Activated naive CD4-positive, alpha-beta T cell treated with anti-CD3 and anti-CD28 coated beads, Interleukin-2, amount 50 U/mL, for 16 hours (primary cell): ENCODE measurements at regions not wholly inside any gene's neighbourhood (a gene's known extent, or its start where the extent isn't known, plus 50 kb on each side); places are given as distances from the start of the nearest gene placed in this dataset.
"Not testable (repeated sequence)": the region's sequence is repeated elsewhere in the genome, so short reads cannot be mapped to it uniquely, and the experiment has no call there.

Source experiments
- DNase-seq: peaks from one replicate; pipeline ENCODE4 v3.0.0-alpha.2; 2020

- no peak for DNase-seq
Observed at GRCh38 chr2:17460371-17461086, 57.7 kb downstream of the RAD51AP2 start.

- DNase-seq, result no peak
Observed at GRCh38 chr2:17455343-17455742, 62.9 kb downstream of the RAD51AP2 start.

GRCh38 chr2:17446191-17446590 lies 72.0 kb downstream of the RAD51AP2 start:
- not testable (repeated sequence) for DNase-seq

GRCh38 chr2:17445744-17446143 lies 72.5 kb downstream of the RAD51AP2 start:
- no peak for DNase-seq

DNA sequence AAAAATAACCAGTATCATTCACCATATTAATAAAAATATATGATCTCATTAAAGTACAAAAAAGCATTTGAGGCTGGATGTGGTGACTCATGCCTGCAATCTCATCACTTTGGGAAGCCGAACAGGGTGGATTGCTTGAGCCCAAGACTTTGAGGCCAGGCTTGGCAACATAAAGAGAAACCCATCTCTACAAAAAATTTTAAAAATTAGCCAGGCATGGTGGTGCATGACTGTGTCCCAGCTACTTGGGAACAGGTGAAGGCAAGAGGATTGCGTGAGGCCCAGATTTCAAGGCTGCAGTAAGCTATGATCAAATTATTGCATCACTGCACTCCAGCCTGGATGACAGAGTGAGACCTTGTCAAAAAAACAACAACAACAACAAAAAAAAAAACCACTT lies 75.9 kb downstream of the RAD51AP2 start:
- no peak for DNase-seq

- no peak for DNase-seq
Observed at GRCh38 chr2:17441790-17442189, 76.5 kb downstream of the RAD51AP2 start.

DNA sequence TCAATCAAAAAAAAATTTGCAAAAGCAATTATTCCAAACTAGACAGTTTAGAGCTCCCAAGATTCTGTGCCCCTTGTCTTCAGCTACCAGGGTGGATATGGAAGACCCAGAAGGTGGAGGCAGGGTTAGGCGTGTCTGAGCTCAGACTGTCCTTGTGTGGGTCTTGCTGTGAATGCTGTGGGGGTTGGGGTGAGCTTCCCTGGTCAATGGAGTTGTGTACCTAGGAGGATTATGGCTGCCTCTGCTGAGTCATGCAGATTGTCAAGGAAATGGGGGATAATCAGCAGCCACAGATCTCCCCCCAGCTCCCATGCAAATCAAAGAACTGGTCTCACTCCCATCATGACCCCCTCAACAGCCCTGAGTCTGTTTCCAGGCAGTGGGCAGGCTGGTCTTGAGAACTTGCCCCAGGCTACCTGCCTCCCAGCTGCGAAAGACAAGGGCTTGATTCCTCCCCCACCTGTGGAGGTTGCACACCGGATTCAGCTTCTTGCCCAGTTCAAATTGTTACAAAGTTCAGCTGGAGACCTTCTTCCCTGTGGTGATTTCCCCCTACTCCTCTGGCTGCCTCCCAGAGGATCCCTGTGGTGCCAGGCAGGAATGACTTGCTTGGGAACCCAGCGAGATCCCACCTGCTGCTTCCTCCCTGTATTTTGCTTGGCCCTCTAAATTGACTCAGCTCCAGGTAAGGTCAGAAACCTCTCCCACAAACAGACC lies 77.0 kb downstream of the RAD51AP2 start:
- DNase-seq, result no peak

GRCh38 chr2:17430326-17430725 lies 87.9 kb downstream of the RAD51AP2 start:
- DNase-seq, result no peak

GRCh38 chr2:17429130-17429529 lies 89.1 kb downstream of the RAD51AP2 start:
- DNase-seq, result no peak

DNA sequence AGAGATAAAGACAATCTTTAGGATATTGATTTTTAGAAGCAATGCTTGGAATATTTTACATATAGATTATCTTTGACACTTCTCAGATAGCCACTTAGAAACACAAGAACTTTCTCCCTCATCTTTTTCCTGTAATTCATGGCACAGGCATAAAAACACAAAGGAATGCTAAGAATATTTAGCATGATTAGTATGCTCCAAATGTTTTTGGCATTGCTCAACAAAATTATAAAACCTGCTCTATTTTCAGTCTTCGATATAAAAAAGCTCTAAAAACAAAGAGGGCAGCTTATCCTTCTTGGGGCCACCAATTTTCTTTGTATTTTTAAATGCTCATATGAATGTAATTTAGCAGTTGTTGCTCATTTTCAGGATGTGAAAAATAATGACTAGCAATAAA lies 90.8 kb downstream of the RAD51AP2 start:
- no peak for DNase-seq

- DNase-seq, result no peak
Observed at GRCh38 chr2:17426743-17427142, 91.5 kb downstream of the RAD51AP2 start.

- no peak for DNase-seq
Observed at GRCh38 chr2:17422061-17422460, 96.2 kb downstream of the RAD51AP2 start.

- DNase-seq, result no peak
Observed at GRCh38 chr2:17416884-17417391, 101.3 kb downstream of the RAD51AP2 start.

- DNase-seq, result no peak
Observed at GRCh38 chr2:17413036-17413435, 105.2 kb downstream of the RAD51AP2 start.

DNA sequence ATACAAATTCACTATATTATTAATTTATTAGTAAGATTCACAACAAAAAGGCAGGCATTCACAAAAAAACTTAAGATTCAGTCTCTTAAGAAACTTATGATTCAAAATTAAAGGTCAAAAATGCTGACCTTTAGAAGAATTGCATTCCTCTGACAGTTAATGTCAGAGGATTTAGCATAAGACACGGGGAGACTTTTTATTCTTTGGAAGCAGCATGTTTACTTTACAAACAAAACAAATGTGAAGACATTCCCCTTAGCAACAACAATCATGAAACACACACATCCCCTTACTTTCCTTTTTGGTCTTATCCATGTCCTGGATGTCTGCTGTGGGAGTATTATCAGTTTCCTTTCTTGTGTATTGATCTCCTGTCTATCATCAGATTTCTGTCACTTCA lies 117.1 kb downstream of the RAD51AP2 start:
- DNase-seq, result no peak

DNA sequence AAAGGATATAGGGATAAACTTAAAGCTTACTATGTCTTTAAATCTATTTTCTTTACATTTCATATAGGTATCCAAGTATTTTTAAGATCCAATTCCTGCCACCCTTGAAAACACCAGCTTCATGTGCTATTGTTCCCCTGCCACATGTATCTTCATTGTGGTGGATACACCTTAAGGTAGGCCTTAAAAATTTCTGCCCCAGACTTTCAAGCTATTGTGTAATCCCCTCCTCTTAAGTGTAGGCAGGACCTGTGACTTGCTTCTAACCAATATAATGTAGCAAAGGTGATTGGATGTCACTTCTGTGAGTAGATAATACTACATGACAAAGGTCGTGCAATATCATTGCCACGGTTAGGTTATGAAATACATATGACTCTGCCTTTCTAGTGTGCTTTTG lies 119.5 kb downstream of the RAD51AP2 start:
- no peak for DNase-seq

DNA sequence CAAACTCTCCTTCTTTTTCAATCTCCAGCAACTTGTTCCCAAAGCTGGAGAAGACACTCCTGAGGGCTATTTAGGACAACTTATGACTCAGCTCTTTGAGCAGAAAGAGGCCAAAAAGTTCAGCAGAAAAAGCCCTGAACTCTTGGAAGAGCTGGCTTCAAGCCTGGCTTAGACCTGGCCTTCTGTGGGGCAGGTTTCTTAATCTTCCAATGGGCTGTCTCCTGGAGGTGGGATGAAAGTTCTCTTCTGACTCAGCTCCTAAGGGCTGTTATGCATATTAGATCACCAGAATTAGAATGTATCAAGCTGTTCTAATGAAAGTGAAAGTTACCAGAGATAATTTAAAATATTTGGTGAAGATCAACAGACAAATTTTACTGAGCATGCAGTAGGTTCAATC lies 129.4 kb downstream of the RAD51AP2 start:
- no peak for DNase-seq

DNA sequence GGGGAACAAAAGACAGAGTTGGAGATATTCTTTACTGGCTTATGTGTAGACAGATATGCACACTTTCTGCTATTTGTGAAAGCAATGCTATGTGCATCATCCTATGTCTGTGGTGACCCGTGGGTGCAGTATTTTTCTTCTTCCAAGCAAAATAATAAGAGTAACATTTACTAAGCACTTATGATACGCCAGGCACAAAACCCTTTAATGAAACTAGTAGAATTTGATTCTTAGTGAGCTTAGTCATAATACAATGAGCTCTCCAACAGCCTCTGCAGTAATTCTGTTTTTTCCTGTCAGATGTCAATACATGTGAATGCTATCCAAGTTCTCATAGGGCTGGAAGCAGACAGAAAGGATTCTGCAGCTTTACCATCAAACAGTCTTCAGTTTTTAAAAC lies 130.6 kb downstream of the RAD51AP2 start:
- DNase-seq, result no peak

GRCh38 chr2:17386771-17387170 lies 131.5 kb downstream of the RAD51AP2 start:
- no peak for DNase-seq

DNA sequence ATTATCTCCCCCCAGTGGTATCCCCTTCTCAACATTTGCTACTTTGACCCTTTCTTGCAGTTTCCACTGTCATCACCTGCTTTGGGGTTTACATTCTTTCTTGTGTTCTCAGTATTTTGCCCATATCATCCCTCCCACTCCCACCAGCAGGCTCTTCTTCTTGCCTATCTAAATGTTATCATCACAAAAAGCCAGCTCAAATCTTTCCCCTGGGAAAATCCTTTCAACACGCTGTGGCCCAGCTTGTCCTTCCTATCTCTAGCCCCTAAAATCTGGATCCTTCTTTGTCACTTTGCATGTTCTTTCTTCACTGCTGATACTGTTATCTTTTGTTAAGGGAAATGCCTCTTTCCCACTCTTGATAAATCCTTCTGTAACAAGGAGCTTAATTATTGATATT lies 138.2 kb downstream of the RAD51AP2 start:
- DNase-seq, result no peak

GRCh38 chr2:17375262-17375661 lies 143.0 kb downstream of the RAD51AP2 start:
- DNase-seq, result no peak

- DNase-seq, result no peak
Observed at GRCh38 chr2:17373741-17374140, 144.5 kb downstream of the RAD51AP2 start.

- no peak for DNase-seq
Observed at GRCh38 chr2:17373041-17373440, 145.2 kb downstream of the RAD51AP2 start.

DNA sequence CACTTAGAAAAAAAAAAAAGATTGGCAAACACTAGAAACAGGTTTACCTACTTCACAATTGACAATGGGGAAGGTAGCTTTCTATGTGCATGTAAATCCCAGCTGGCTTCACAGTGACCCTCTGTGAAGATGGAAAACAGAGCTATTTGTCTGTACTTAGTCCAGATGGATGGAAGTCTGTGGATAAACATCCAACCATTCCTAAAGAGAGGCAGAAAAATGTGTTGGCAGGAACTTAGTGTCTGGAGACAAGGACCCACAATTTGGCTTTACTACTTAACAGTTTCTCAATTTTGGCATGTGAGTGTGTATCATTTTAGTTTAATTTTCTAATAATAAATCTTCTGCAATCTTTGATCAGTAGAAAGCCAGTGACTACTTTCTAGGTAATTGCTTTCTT lies 154.4 kb downstream of the RAD51AP2 start:
- no peak for DNase-seq

- DNase-seq, result no peak
Observed at GRCh38 chr2:17362956-17363355, 155.3 kb downstream of the RAD51AP2 start.
